GM10266 (cell line): ENCODE measurements at regions not wholly inside any gene's neighbourhood (a gene's known extent, or its start where the extent isn't known, plus 50 kb on each side); places are given as distances from the start of the nearest gene placed in this dataset.

Source experiments
- DNase-seq: peaks from one replicate; pipeline ENCODE4 v3.0.0; 2012; ENCODE audit errors: extremely low spot score
- CTCF ChIP-seq: IDR thresholded peaks from 2 replicates; pipeline ENCODE4 v1.5.1; 2012; ENCODE audit warnings: mild to moderate bottlenecking, low read depth; ENCODE audit not compliant: control insufficient read depth, insufficient read depth; ENCODE audit errors: missing control alignments

GRCh38 chr6:81630719-81631118, 121.8 kb downstream of the TENT5A start:
- DNase-seq: no peak
- no peak for TF ChIP-seq CTCF

GRCh38 chr6:81625216-81625615, 127.3 kb downstream of the TENT5A start:
- no peak for DNase-seq
- TF ChIP-seq CTCF: no peak

- no peak for DNase-seq
- TF ChIP-seq CTCF: no peak
Measured at GRCh38 chr6:81624453-81624852, 128.0 kb downstream of the TENT5A start.

- no peak for DNase-seq
- TF ChIP-seq CTCF: no peak
Measured at GRCh38 chr6:81623106-81623759, 129.2 kb downstream of the TENT5A start.

GRCh38 chr6:81621816-81622395, 130.6 kb downstream of the TENT5A start:
- no peak for TF ChIP-seq CTCF
- DNase-seq: no peak

- DNase-seq: no peak
Measured at GRCh38 chr6:81614292-81614691, 138.2 kb downstream of the TENT5A start.

GRCh38 chr6:81613606-81614005, 138.9 kb downstream of the TENT5A start:
- DNase-seq: no peak
- no peak for TF ChIP-seq CTCF

More at GRCh38 chr6:81614292-81614691, 138.2 kb downstream of the TENT5A start:
- no peak for TF ChIP-seq CTCF
